ENCODE measurements at regions not wholly inside any gene's neighbourhood (a gene's known extent, or its start where the extent isn't known, plus 50 kb on each side); places are given as distances from the start of the nearest gene placed in this dataset.

GRCh38 chr6:48222241-48222640 is 111.2 kb upstream of the PTCHD4 start:
- ChIA-PET CTCF (no interaction called here), POLR2A (no interaction called here)
- Histone ChIP-seq H3K4me3 (ENCODE audit: control insufficient read depth in 1 of 7, extremely low read depth in 1 of 7, insufficient read depth in 4 of 7, low read depth in 2 of 7, low read length in 6 of 7) (no peak overlapping the region), H3K4me1 (ENCODE audit: control extremely low read depth in 1 of 4, control insufficient read depth in 4 of 4, insufficient read depth in 4 of 4, low read length in 3 of 4) (no peaks in the 10 kb centered on the region), H3K36me3 (ENCODE audit: control insufficient read depth in 4 of 4, insufficient read depth in 4 of 4, low read length in 3 of 4) (no peaks in the 10 kb centered on the region), H3K27me3 (replicated peaks in 2 of 5; ENCODE audit: control insufficient read depth in 4 of 5, insufficient read depth in 5 of 5, low read length in 4 of 5) (no peaks in the 10 kb centered on the region), H3K9me3 (ENCODE audit: control extremely low read depth in 1 of 5, control insufficient read depth in 4 of 5, insufficient read depth in 2 of 5, low read depth in 1 of 5, low read length in 4 of 5) (no peaks in the 10 kb centered on the region), H3K27ac (ENCODE audit: insufficient read depth in 1 of 2, low read depth in 1 of 2, low read length in 2 of 2, poor library complexity in 1 of 2, severe bottlenecking in 2 of 2) (no peak overlapping the region)
- WGBS (ENCODE audit: insufficient coverage) = no CpG with 5 or more reads among the region's 4 CpGs
- DNase-seq = no peak

GRCh38 chr6:48213076-48213788 is 102.2 kb upstream of the PTCHD4 start:
- ChIA-PET POLR2A (no interaction called here), CTCF (no interaction called here)
- peaks cover 0 to 2% (median 0%) of the 10 kb centered on the region in 5 experiments for H3K9me3 ChIP-seq (ENCODE audit: control extremely low read depth in 1 of 5, control insufficient read depth in 4 of 5, insufficient read depth in 2 of 5, low read depth in 1 of 5, low read length in 4 of 5)
- no peak overlapping the region for H3K4me3 ChIP-seq (ENCODE audit: control insufficient read depth in 1 of 7, extremely low read depth in 1 of 7, insufficient read depth in 4 of 7, low read depth in 2 of 7, low read length in 6 of 7)
- H3K36me3 ChIP-seq (ENCODE audit: control insufficient read depth in 4 of 4, insufficient read depth in 4 of 4, low read length in 3 of 4) = no peaks in the 10 kb centered on the region
- H3K27me3 ChIP-seq (replicated peaks in 2 of 5; ENCODE audit: control insufficient read depth in 4 of 5, insufficient read depth in 5 of 5, low read length in 4 of 5) = no peaks in the 10 kb centered on the region
- no peak overlapping the region for H3K27ac ChIP-seq (ENCODE audit: insufficient read depth in 1 of 2, low read depth in 1 of 2, low read length in 2 of 2, poor library complexity in 1 of 2, severe bottlenecking in 2 of 2)
- no peak for DNase-seq
- H3K4me1 ChIP-seq (ENCODE audit: control extremely low read depth in 1 of 4, control insufficient read depth in 4 of 4, insufficient read depth in 4 of 4, low read length in 3 of 4) = no peaks in the 10 kb centered on the region
- 99% methylated on average over 7 of the region's 8 CpGs for WGBS (ENCODE audit: insufficient coverage)

- H3K36me3 ChIP-seq (ENCODE audit: control insufficient read depth in 4 of 4, insufficient read depth in 4 of 4, low read length in 3 of 4) = no peaks in the 10 kb centered on the region
- ChIA-PET CTCF (no interaction called here), POLR2A (no interaction called here)
- no peak overlapping the region for H3K4me3 ChIP-seq (ENCODE audit: control insufficient read depth in 1 of 7, extremely low read depth in 1 of 7, insufficient read depth in 4 of 7, low read depth in 2 of 7, low read length in 6 of 7)
- no peaks in the 10 kb centered on the region for H3K4me1 ChIP-seq (ENCODE audit: control extremely low read depth in 1 of 4, control insufficient read depth in 4 of 4, insufficient read depth in 4 of 4, low read length in 3 of 4)
- no peak overlapping the region for H3K27ac ChIP-seq (ENCODE audit: insufficient read depth in 1 of 2, low read depth in 1 of 2, low read length in 2 of 2, poor library complexity in 1 of 2, severe bottlenecking in 2 of 2)
- DNase-seq = no peak
- H3K9me3 ChIP-seq (ENCODE audit: control extremely low read depth in 1 of 5, control insufficient read depth in 4 of 5, insufficient read depth in 2 of 5, low read depth in 1 of 5, low read length in 4 of 5) = peaks cover 0 to 2% (median 0%) of the 10 kb centered on the region in 5 experiments
- H3K27me3 ChIP-seq (replicated peaks in 2 of 5; ENCODE audit: control insufficient read depth in 4 of 5, insufficient read depth in 5 of 5, low read length in 4 of 5) = no peaks in the 10 kb centered on the region
- 90% methylated on average over 2 of the region's 3 CpGs for WGBS (ENCODE audit: insufficient coverage)
Measured at GRCh38 chr6:48212501-48212900, 101.5 kb upstream of the PTCHD4 start.

GRCh38 chr6:48206091-48206490 is 95.1 kb upstream of the PTCHD4 start:
- H3K27me3 ChIP-seq (replicated peaks in 2 of 5; ENCODE audit: control insufficient read depth in 4 of 5, insufficient read depth in 5 of 5, low read length in 4 of 5) = no peaks in the 10 kb centered on the region
- peaks cover 0 to 5% (median 2%) of the 10 kb centered on the region in 5 experiments for H3K9me3 ChIP-seq (ENCODE audit: control extremely low read depth in 1 of 5, control insufficient read depth in 4 of 5, insufficient read depth in 2 of 5, low read depth in 1 of 5, low read length in 4 of 5)
- no peak for DNase-seq
- no peaks in the 10 kb centered on the region for H3K4me1 ChIP-seq (ENCODE audit: control extremely low read depth in 1 of 4, control insufficient read depth in 4 of 4, insufficient read depth in 4 of 4, low read length in 3 of 4)
- POLR2A ChIA-PET = no interaction called here
- no peak overlapping the region for H3K27ac ChIP-seq (ENCODE audit: insufficient read depth in 1 of 2, low read depth in 1 of 2, low read length in 2 of 2, poor library complexity in 1 of 2, severe bottlenecking in 2 of 2)
- 86% methylated on average over 1 of the region's 1 CpG for WGBS (ENCODE audit: insufficient coverage)
- no peak overlapping the region for H3K4me3 ChIP-seq (ENCODE audit: control insufficient read depth in 1 of 7, extremely low read depth in 1 of 7, insufficient read depth in 4 of 7, low read depth in 2 of 7, low read length in 6 of 7)
- CTCF ChIA-PET = no interaction called here
- H3K36me3 ChIP-seq (ENCODE audit: control insufficient read depth in 4 of 4, insufficient read depth in 4 of 4, low read length in 3 of 4) = no peaks in the 10 kb centered on the region

- CTCF ChIA-PET = no interaction called here
- no CpG with 5 or more reads among the region's 3 CpGs for WGBS (ENCODE audit: insufficient coverage)
Measured at GRCh38 chr6:48200869-48201390, 89.9 kb upstream of the PTCHD4 start.

GRCh38 chr6:48199499-48199898 is 88.5 kb upstream of the PTCHD4 start:
- H3K27ac ChIP-seq (ENCODE audit: insufficient read depth in 1 of 2, low read depth in 1 of 2, low read length in 2 of 2, poor library complexity in 1 of 2, severe bottlenecking in 2 of 2) = no peak overlapping the region
- DNase-seq = no peak
- no peaks in the 10 kb centered on the region for H3K4me1 ChIP-seq (ENCODE audit: control extremely low read depth in 1 of 4, control insufficient read depth in 4 of 4, insufficient read depth in 4 of 4, low read length in 3 of 4)
- H3K36me3 ChIP-seq (ENCODE audit: control insufficient read depth in 4 of 4, insufficient read depth in 4 of 4, low read length in 3 of 4) = no peaks in the 10 kb centered on the region
- ChIA-PET CTCF (no interaction called here), POLR2A (no interaction called here)
- WGBS (ENCODE audit: insufficient coverage) = no CpG with 5 or more reads among the region's 2 CpGs
- peaks cover 0 to 4% (median 2%) of the 10 kb centered on the region in 5 experiments for H3K9me3 ChIP-seq (ENCODE audit: control extremely low read depth in 1 of 5, control insufficient read depth in 4 of 5, insufficient read depth in 2 of 5, low read depth in 1 of 5, low read length in 4 of 5)
- H3K27me3 ChIP-seq (replicated peaks in 2 of 5; ENCODE audit: control insufficient read depth in 4 of 5, insufficient read depth in 5 of 5, low read length in 4 of 5) = no peaks in the 10 kb centered on the region
- no peak overlapping the region for H3K4me3 ChIP-seq (ENCODE audit: control insufficient read depth in 1 of 7, extremely low read depth in 1 of 7, insufficient read depth in 4 of 7, low read depth in 2 of 7, low read length in 6 of 7)

More at GRCh38 chr6:48200869-48201390, 89.9 kb upstream of the PTCHD4 start:
- Histone ChIP-seq H3K27ac (ENCODE audit: insufficient read depth in 1 of 2, low read depth in 1 of 2, low read length in 2 of 2, poor library complexity in 1 of 2, severe bottlenecking in 2 of 2) (no peak overlapping the region), H3K4me1 (ENCODE audit: control extremely low read depth in 1 of 4, control insufficient read depth in 4 of 4, insufficient read depth in 4 of 4, low read length in 3 of 4) (no peaks in the 10 kb centered on the region), H3K36me3 (ENCODE audit: control insufficient read depth in 4 of 4, insufficient read depth in 4 of 4, low read length in 3 of 4) (no peaks in the 10 kb centered on the region), H3K27me3 (replicated peaks in 2 of 5; ENCODE audit: control insufficient read depth in 4 of 5, insufficient read depth in 5 of 5, low read length in 4 of 5) (no peaks in the 10 kb centered on the region), H3K9me3 (ENCODE audit: control extremely low read depth in 1 of 5, control insufficient read depth in 4 of 5, insufficient read depth in 2 of 5, low read depth in 1 of 5, low read length in 4 of 5) (peaks cover 0 to 4% (median 2%) of the 10 kb centered on the region in 5 experiments), H3K4me3 (ENCODE audit: control insufficient read depth in 1 of 7, extremely low read depth in 1 of 7, insufficient read depth in 4 of 7, low read depth in 2 of 7, low read length in 6 of 7) (no peak overlapping the region)
- POLR2A ChIA-PET = no interaction called here
- DNase-seq = no peak

- no peak for DNase-seq
- 89% methylated on average over 1 of the region's 2 CpGs for WGBS (ENCODE audit: insufficient coverage)
Measured at GRCh38 chr6:48197941-48198340, 86.9 kb upstream of the PTCHD4 start.

More at GRCh38 chr6:48197941-48198340, 86.9 kb upstream of the PTCHD4 start:
- H3K4me1 ChIP-seq (ENCODE audit: control extremely low read depth in 1 of 4, control insufficient read depth in 4 of 4, insufficient read depth in 4 of 4, low read length in 3 of 4) = no peaks in the 10 kb centered on the region
- ChIA-PET CTCF (no interaction called here), POLR2A (no interaction called here)
- H3K36me3 ChIP-seq (ENCODE audit: control insufficient read depth in 4 of 4, insufficient read depth in 4 of 4, low read length in 3 of 4) = no peaks in the 10 kb centered on the region
- no peaks in the 10 kb centered on the region for H3K9me3 ChIP-seq (ENCODE audit: control extremely low read depth in 1 of 5, control insufficient read depth in 4 of 5, insufficient read depth in 2 of 5, low read depth in 1 of 5, low read length in 4 of 5)
- H3K27me3 ChIP-seq (replicated peaks in 2 of 5; ENCODE audit: control insufficient read depth in 4 of 5, insufficient read depth in 5 of 5, low read length in 4 of 5) = no peaks in the 10 kb centered on the region
- H3K27ac ChIP-seq (ENCODE audit: insufficient read depth in 1 of 2, low read depth in 1 of 2, low read length in 2 of 2, poor library complexity in 1 of 2, severe bottlenecking in 2 of 2) = no peak overlapping the region
- H3K4me3 ChIP-seq (ENCODE audit: control insufficient read depth in 1 of 7, extremely low read depth in 1 of 7, insufficient read depth in 4 of 7, low read depth in 2 of 7, low read length in 6 of 7) = no peak overlapping the region
